GM19043 (cell line): ENCODE measurements at regions not wholly inside any gene's neighbourhood (a gene's known extent, or its start where the extent isn't known, plus 50 kb on each side); places are given as distances from the start of the nearest gene placed in this dataset.
"Not testable (repeated sequence)": the region's sequence is repeated elsewhere in the genome, so short reads cannot be mapped to it uniquely, and the experiment has no call there.

Experiments
- ATAC-seq: cut with Tn5 transposase; IDR thresholded peaks from one replicate; pipeline ENCODE4 v1.9.1; 2021; ENCODE audit warnings: low read depth; ENCODE audit not compliant: unreplicated experiment

- ATAC-seq, result no peak
Observed at GRCh38 chr1:223016890-223017289, 126.2 kb downstream of the TLR5 start.

GRCh38 chr1:223017291-223017690 is 125.8 kb downstream of the TLR5 start:
- no peak for ATAC-seq

GRCh38 chr1:223018534-223018933 is 124.5 kb downstream of the TLR5 start:
- no peak for ATAC-seq

GRCh38 chr1:223019256-223019655 is 123.8 kb downstream of the TLR5 start:
- ATAC-seq, result no peak

GRCh38 chr1:223020770-223021169 is 122.3 kb downstream of the TLR5 start:
- no peak for ATAC-seq

- no peak for ATAC-seq
Observed at GRCh38 chr1:223022641-223023473, 120.2 kb downstream of the TLR5 start.

GRCh38 chr1:223023863-223024262 is 119.2 kb downstream of the TLR5 start:
- no peak for ATAC-seq

- not testable (repeated sequence) for ATAC-seq
Observed at GRCh38 chr1:223024486-223024885, 118.6 kb downstream of the TLR5 start.

GRCh38 chr1:223025190-223025734 is 117.8 kb downstream of the TLR5 start:
- ATAC-seq, result not testable (repeated sequence)

GRCh38 chr1:223026639-223027038 is 116.4 kb downstream of the TLR5 start:
- not testable (repeated sequence) for ATAC-seq

- ATAC-seq, result no peak
Observed at GRCh38 chr1:223029985-223030769, 112.9 kb downstream of the TLR5 start.

- no peak for ATAC-seq
Observed at GRCh38 chr1:223030871-223031400, 112.1 kb downstream of the TLR5 start.

- ATAC-seq, result no peak
Observed at GRCh38 chr1:223031733-223032601, 111.1 kb downstream of the TLR5 start.

GRCh38 chr1:223033658-223034057 is 109.4 kb downstream of the TLR5 start:
- ATAC-seq, result no peak

GRCh38 chr1:223034270-223034798 is 108.7 kb downstream of the TLR5 start:
- ATAC-seq, result no peak

GRCh38 chr1:223035724-223036478 is 107.1 kb downstream of the TLR5 start:
- no peak for ATAC-seq

- ATAC-seq, result no peak
Observed at GRCh38 chr1:223036479-223036845, 106.6 kb downstream of the TLR5 start.

GRCh38 chr1:223037845-223038244 is 105.2 kb downstream of the TLR5 start:
- no peak for ATAC-seq

- no peak for ATAC-seq
Observed at GRCh38 chr1:223038288-223039006, 104.6 kb downstream of the TLR5 start.
